GM23248 (cell line): ENCODE measurements at regions not wholly inside any gene's neighbourhood (a gene's known extent, or its start where the extent isn't known, plus 50 kb on each side); places are given as distances from the start of the nearest gene placed in this dataset.

Source experiments
- EZH2 ChIP-seq: fragments of 200-600 bp; sonication (generic); IDR thresholded peaks from 2 replicates; pipeline ENCODE4 v1.6.1; 2018; ENCODE audit warnings: antibody characterized with exemption, mild to moderate bottlenecking; ENCODE audit not compliant: insufficient read depth, poor library complexity, severe bottlenecking
- EZH2phosphoT487 ChIP-seq: fragments of 200-600 bp; sonication (generic); IDR thresholded peaks from 2 replicates; pipeline ENCODE4 v1.6.1; 2018; ENCODE audit warnings: antibody characterized with exemption, moderate library complexity, mild to moderate bottlenecking, low read depth; ENCODE audit not compliant: insufficient read depth

GRCh38 chr20:12644461-12644860 is 364.3 kb upstream of the SPTLC3 start:
- TF ChIP-seq EZH2 (no peak), EZH2phosphoT487 (no peak)
